Skin of body (tissue), 1 donor: ENCODE measurements at regions not wholly inside any gene's neighbourhood (a gene's known extent, or its start where the extent isn't known, plus 50 kb on each side); places are given as distances from the start of the nearest gene placed in this dataset.
"Not testable (repeated sequence)": the region's sequence is repeated elsewhere in the genome, so short reads cannot be mapped to it uniquely, and the experiment has no call there.

Experiments used
- DNase-seq: peaks from one replicate; lab custom pipeline; 2025; lab: John Stamatoyannopoulos, UW

DNA sequence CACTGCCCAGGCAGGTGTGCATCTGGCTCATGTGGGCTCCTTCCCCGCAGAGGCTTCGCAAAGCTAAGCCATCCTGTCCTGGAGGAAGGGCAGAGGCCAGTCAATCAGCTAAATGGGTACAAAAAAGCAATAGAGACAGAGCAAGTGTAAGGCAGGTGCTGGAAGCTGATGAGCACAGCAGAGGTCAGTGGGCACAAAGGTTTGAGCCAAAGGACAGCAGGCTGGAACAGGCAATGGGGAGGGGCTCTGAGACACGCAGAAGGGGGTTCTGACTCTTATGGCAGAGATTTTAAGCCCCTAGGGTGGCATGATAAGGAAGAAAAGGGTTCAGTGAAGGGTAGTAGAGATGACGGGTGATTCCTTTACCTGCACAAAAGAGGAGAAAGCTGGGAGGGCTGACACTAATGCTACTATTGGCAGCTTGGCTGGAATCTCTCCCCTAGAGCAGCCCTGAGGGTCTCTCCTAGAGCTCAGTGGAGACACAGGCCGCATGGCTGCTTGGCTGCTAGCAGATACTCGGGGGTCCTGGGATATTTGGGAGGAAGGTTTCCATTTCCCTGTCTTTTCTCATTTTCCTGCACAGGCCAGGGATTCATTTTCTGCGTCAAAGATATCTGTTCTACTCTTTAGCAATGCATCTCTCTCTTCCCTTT lies 132.4 kb downstream of the MYCN start:
- no peak for DNase-seq

GRCh38 chr2:16071865-16072637 lies 131.7 kb downstream of the MYCN start:
- no peak for DNase-seq

- DNase-seq: no peak
Measured at GRCh38 chr2:16071039-16071864, 130.9 kb downstream of the MYCN start.

DNA sequence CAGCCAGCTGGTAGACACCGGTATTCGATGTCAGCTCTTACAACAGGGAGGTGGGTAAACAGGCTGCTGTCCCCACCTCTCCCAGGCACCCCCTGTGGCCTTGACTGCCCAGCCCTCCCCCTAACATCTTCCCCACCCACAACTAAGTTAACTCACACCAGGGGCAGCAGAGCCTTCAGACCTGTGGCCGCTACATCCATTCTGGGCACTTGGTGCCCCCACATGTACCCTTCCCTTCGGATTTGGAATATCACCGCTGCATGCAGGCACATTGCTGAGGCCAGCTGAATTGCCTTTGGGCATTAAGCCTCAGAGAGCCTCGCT lies 130.3 kb downstream of the MYCN start:
- DNase-seq: no peak

DNA sequence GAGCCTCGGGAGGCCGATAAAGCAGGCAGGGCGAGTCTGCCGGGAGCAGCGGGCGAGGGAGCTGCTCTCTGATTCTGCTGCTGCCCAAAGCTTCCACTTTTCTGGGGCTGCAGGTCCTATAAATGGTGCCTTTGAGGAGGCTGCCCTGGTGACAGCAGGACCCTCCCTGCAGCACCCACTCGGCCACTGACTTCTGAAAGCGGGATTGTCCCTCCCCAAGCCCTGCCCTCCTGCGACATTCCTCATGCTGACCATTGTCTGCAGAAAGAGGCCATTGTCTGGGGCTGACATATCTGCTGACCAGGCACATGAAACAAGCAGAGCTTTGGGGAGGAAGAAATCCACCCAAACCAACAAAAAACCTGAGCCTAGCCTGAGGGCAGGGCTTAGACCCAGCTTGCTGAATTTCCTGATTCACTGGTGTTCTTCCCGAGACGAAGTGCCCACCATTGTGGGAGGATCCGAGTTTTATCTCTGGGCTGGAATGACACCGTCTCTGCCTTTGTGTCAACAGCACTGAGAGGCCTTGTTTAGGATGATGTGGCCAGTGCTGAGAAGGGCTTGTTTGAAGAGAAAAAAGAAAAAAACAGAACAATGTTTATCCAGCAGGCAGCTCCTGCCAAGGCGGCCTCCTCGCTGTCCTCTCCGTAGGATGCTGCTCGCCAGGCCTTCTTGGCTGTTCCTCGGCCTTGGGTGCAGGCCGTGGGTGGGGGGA lies 129.7 kb downstream of the MYCN start:
- no peak for DNase-seq

GRCh38 chr2:16069663-16069932 lies 129.2 kb downstream of the MYCN start:
- DNase-seq: no peak

DNA sequence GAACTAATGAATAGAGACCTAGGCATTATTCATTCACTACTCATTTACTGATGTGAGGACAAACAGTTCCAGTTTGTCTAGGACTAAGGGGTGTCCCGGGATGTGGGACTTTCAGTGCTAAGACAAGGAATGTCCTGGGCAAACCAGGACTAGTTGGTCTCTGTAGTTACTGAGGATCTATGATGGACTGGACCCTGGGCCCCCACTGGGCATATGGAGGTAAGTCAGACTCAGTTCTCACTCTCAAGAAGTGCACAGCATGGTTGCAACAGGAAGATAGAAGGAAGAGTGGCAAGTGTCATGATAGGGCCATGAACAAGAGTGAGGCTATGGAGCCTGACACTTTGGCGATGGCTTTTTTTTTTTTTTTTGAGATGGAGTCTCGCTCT lies 128.2 kb downstream of the MYCN start:
- no peak for DNase-seq

DNA sequence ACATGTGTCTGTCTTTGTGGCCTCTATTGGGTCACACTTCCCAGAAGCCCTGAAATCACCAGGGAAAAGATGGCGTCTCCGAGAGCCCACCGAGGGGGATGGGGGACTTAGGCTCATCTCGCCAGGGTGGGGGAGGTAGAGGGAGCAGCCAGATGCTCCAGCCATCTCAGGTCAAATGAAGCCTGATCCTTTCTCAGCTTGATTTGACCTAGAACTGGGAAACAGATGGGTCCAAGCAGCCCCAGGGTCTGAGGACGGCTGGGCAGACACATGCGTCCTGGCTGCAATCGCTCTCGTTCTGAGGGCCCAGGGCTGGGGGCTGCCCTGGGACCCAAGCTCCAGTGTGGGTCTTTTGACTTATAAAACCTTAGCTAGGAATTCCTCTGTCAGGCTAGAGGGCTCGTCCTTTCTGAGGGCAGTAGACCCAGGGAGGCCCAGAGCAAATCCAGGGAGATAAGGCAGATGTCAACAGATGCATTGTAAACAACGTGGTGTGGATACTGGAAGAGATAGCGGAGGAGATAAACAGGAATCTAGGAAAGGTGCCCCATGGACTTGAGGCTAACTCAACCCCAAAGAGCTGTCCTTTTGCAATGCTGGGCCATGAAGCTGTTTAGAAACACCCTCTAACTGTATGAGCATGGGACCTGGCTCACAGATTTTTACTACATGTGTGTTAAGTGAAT lies 127.7 kb downstream of the MYCN start:
- DNase-seq: no peak

GRCh38 chr2:16067444-16067843 lies 127.1 kb downstream of the MYCN start:
- no peak for DNase-seq

DNA sequence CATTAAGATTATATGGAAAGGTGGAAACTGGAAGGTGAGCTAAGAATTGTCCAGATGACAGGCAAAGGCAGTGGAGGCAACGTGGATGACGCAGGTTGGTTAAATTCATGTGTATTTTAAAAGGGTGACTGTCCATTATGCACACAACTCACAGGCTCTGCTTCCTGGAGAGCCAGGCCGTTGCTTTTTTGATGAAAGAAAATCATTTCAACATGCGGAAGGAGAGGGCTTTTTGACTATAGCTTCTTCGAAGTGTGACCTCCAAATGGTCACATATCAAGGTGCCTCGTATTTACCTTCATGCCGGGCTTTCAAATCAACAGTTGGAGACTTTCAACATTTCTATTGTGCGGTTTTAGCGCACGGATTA lies 126.7 kb downstream of the MYCN start:
- no peak for DNase-seq

GRCh38 chr2:16066261-16067036 lies 126.1 kb downstream of the MYCN start:
- DNase-seq: no peak

DNA sequence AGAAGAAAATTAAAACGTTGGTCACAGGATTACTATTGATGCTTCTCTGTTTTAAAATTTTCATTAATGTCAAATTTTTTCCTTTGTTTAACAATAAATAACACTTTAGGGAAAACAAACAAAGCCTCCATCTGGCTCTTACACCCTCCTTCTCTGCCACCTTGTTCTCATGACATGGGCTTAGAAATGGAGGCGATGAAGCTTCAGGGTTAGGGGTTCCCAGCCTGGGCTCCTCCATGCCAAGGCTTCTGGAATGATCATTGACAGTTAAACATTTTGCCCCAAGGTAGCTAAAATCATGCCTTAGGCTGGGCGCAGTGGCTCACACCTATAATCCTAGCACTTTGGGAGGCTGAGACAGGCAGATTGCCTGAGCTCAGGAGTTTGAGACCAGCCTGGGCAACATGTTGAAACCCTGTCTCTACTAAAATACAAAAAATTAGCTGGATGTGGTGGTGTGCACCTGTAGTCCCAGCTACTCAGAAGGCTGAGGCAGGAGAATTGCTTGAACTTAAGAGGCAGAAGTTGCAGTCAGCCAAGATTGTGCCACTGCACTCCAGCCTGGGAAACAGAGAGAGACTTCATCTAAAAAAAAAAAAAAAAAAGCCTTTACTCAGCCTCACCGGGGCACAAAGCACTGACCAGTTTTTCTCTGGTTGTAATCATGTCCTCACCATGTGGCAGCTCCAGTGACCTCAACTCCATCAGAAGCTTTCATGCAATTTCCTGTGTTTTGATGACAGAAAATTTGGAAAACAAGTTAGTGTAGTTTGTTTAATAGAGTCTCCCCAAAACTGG lies 125.1 kb downstream of the MYCN start:
- DNase-seq: not testable (repeated sequence)

DNA sequence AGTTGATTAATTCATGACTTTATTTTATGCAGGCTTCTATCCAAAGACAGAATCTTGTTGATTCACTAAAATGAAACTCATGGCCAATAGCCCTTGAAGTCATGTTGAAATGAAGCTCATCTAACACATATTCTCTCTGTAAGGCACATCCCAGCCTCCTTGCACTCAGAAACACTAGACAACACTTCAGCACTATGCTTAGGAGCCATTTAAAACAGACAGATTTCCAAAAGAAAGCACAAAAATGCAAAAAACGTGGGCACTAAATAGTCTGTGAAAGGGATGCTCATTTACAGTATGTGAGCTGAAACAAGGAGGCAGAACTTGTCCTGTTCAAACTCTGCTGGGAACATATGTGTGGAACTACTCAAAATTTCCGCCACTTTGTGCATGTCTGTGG lies 124.4 kb downstream of the MYCN start:
- no peak for DNase-seq

- DNase-seq: no peak
Measured at GRCh38 chr2:16063955-16064633, 123.7 kb downstream of the MYCN start.

DNA sequence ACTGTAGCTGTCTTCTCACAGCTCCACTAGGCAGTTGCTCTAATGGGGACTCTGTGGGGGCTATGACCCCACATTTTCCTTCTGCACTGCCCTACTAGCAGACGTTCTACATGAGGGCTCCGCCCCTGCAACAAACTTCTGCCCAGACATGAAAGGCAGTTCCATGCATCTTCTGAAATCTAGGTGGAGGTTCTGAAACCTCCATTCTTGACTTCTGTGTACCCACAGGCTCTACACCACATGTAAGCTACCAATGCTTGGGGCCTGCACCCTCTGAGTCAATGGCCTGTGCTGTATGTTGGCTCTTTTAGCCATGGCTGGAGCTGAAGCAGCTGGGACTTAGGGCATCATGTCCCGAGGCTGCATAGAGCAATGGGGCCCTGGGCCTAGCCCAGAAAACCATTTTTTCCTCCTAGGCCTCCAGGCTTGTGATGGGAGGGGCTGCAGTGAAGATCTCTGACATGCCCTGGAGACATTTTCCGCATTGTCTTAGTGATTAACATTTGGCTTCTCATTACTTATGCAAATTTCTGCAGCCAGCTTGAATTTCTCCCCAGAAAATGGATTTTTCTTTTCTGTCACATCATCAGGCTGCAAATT lies 123.0 kb downstream of the MYCN start:
- DNase-seq: no peak

GRCh38 chr2:16062471-16063250 lies 122.3 kb downstream of the MYCN start:
- no peak for DNase-seq

DNA sequence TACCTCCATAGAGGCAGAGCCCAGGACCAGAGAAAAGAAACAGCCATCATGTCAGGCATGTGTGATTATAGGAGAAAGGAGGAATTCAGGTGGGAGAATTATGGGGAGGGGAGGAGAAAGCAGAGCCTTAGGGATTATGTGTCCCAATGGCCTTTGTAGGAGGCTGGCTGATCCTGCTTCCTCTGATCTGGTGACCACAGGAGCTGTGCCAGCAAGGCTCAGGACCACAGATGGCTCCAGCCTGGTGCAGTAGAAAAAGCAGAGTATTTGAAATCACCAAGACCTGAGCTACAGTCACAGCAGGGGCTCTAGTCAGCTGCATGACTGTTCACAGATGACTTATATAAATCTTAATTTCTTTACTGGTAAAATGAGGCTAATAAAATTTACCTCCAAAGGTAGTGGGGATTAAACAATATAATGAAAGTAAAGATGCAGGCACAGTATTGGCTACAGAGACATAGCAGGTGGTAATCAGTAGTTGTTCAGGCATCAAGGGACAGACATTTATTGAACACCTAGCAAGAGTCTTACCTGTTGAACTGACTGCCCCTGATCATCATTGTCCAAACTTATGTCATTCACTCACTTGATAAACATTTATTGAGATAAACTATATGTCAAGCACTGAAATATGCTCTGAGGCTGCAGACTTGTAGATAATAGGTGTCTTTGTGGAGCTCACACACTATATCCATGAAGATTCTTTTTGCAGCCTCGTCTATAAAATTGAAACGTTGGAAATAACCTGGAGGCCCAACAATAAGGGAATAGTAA lies 121.3 kb downstream of the MYCN start:
- DNase-seq: no peak
